Mesenchymal stem cell (in vitro differentiated cells and primary cell): ENCODE measurements at regions not wholly inside any gene's neighbourhood (a gene's known extent, or its start where the extent isn't known, plus 50 kb on each side); places are given as distances from the start of the nearest gene placed in this dataset.

Source experiments
- DNase-seq: peaks from one replicate; pipeline ENCODE4 v3.0.0-alpha.2; 2013
- H2AFZ ChIP-seq: one replicate; pipeline ENCODE4 v1.6.1; 2013; ENCODE audit warnings: low read depth, mild to moderate bottlenecking, control low read depth, inconsistent platforms, low read length, moderate library complexity
- H2AK5ac ChIP-seq: 2 replicates; pipeline ENCODE4 v1.6.1; 2013; ENCODE audit warnings: low read length, moderate library complexity, mild to moderate bottlenecking, inconsistent platforms; ENCODE audit not compliant: severe bottlenecking
- H2BK120ac ChIP-seq: one replicate; pipeline ENCODE4 v1.6.1; 2013; ENCODE audit warnings: low read depth, mild to moderate bottlenecking, inconsistent platforms, low read length, moderate library complexity
- H2BK12ac ChIP-seq, 2 experiments: one replicate each; pipeline ENCODE4 v1.6.1; 2013; ENCODE audit warnings: inconsistent platforms in 2 of 2, low read length in 2 of 2, mild to moderate bottlenecking in 2 of 2, moderate library complexity in 2 of 2, control low read depth in 1 of 2
- H2BK15ac ChIP-seq: one replicate; pipeline ENCODE4 v1.6.1; 2013; ENCODE audit warnings: mild to moderate bottlenecking, low read depth, inconsistent platforms; ENCODE audit not compliant: poor library complexity, severe bottlenecking
- H2BK5ac ChIP-seq: 2 replicates; pipeline ENCODE4 v1.6.1; 2013; ENCODE audit warnings: low read depth, mild to moderate bottlenecking, low read length, control low read depth, inconsistent platforms; ENCODE audit not compliant: poor library complexity, severe bottlenecking
- H3K14ac ChIP-seq, 2 experiments: one replicate each; pipeline ENCODE4 v1.6.1; 2013; ENCODE audit warnings: inconsistent platforms in 2 of 2, low read length in 2 of 2, control low read depth in 1 of 2, mild to moderate bottlenecking in 1 of 2, moderate library complexity in 1 of 2
- H3K18ac ChIP-seq, 2 experiments: one replicate each; pipeline ENCODE4 v1.6.1; 2013; ENCODE audit warnings: inconsistent platforms in 2 of 2, low read length in 2 of 2, control low read depth in 1 of 2, low read depth in 1 of 2, mild to moderate bottlenecking in 1 of 2
- H3K23ac ChIP-seq, 2 experiments: one replicate each; pipeline ENCODE4 v1.6.1; 2013; ENCODE audit warnings: inconsistent platforms in 2 of 2, low read length in 2 of 2, mild to moderate bottlenecking in 2 of 2, moderate library complexity in 2 of 2, control low read depth in 1 of 2
- H3K27ac ChIP-seq: 2 replicates; pipeline ENCODE4 v1.5.1; 2013; ENCODE audit warnings: mild to moderate bottlenecking, moderate library complexity, low read length, control low read depth, inconsistent platforms; ENCODE audit not compliant: poor library complexity, severe bottlenecking
- H3K27me3 ChIP-seq, 2 experiments: 2 replicates each; pipeline versions ENCODE4 v1.6.1 to v1.7.0; 2013; ENCODE audit warnings: low read length in 2 of 2, mild to moderate bottlenecking in 2 of 2, moderate library complexity in 2 of 2, control low read depth in 1 of 2, inconsistent platforms in 1 of 2; ENCODE audit not compliant: control insufficient read depth in 1 of 2, insufficient read depth in 1 of 2
- H3K36me3 ChIP-seq, 2 experiments: 2 replicates each; pipeline versions ENCODE4 v1.6.1 to v1.7.0; 2013; ENCODE audit warnings: low read length in 2 of 2, control low read depth in 1 of 2, inconsistent platforms in 1 of 2, low read depth in 1 of 2, mild to moderate bottlenecking in 1 of 2; ENCODE audit not compliant: insufficient read depth in 2 of 2, control insufficient read depth in 1 of 2
- H3K4ac ChIP-seq, 2 experiments: one replicate each; pipeline ENCODE4 v1.6.1; 2013; ENCODE audit warnings: inconsistent platforms in 2 of 2, low read length in 2 of 2, mild to moderate bottlenecking in 2 of 2, moderate library complexity in 2 of 2, control low read depth in 1 of 2, low read depth in 1 of 2
- H3K4me1 ChIP-seq: 2 replicates; pipeline ENCODE4 v1.6.1; 2013; ENCODE audit warnings: low read depth, low read length, control low read depth; ENCODE audit not compliant: control insufficient read depth, insufficient read depth
- H3K4me2 ChIP-seq: 2 replicates; pipeline ENCODE4 v1.6.1; 2013; ENCODE audit warnings: low read length, mild to moderate bottlenecking, inconsistent platforms; ENCODE audit not compliant: poor library complexity, severe bottlenecking
- H3K4me3 ChIP-seq, 2 experiments: 2 replicates each; pipeline versions ENCODE4 v1.5.1 to v1.7.0; 2013; ENCODE audit warnings: low read length in 2 of 2, mild to moderate bottlenecking in 2 of 2, control low read depth in 1 of 2, low read depth in 1 of 2; ENCODE audit not compliant: insufficient read depth in 1 of 2
- H3K79me1 ChIP-seq: replicated peaks from 2 replicates; pipeline ENCODE4 v1.6.1; 2013; ENCODE audit warnings: mild to moderate bottlenecking, control low read depth, low read length, inconsistent platforms; ENCODE audit not compliant: poor library complexity, severe bottlenecking
- H3K9ac ChIP-seq: 2 replicates; pipeline ENCODE4 v1.7.0; 2013; ENCODE audit warnings: mild to moderate bottlenecking, low read length, moderate library complexity
- H3K9me3 ChIP-seq: 2 replicates; pipeline ENCODE4 v1.7.0; 2013; ENCODE audit warnings: mild to moderate bottlenecking, low read length; ENCODE audit not compliant: control insufficient read depth
- H4K8ac ChIP-seq: one replicate; pipeline ENCODE4 v1.6.1; 2013; ENCODE audit warnings: inconsistent platforms, mild to moderate bottlenecking, low read length, moderate library complexity
- H4K91ac ChIP-seq: one replicate; pipeline ENCODE4 v1.6.1; 2013; ENCODE audit warnings: mild to moderate bottlenecking, low read length, inconsistent platforms
- WGBS: methylation state at CpG from one replicate; pipeline ENCODE4 v1.1.7; 2013; ENCODE audit warnings: mixed read lengths; 5-methylcytosine and 5-hydroxymethylcytosine counted together

- H3K27me3 ChIP-seq = no peaks in the 10 kb centered on the region
- no peak overlapping the region for H3K4me2 ChIP-seq
- H3K4ac ChIP-seq = no peak overlapping the region
- H2AFZ ChIP-seq = no peak overlapping the region
- H4K91ac ChIP-seq = no peak overlapping the region
- H3K79me1 ChIP-seq = no peaks in the 10 kb centered on the region
- H2BK120ac ChIP-seq = no peak overlapping the region
- no peaks in the 10 kb centered on the region for H3K4me1 ChIP-seq
- no peak for DNase-seq
- H2AK5ac ChIP-seq = no peak overlapping the region
- no peak overlapping the region for H4K8ac ChIP-seq
- H3K36me3 ChIP-seq = no peaks in the 10 kb centered on the region
- no peak overlapping the region for H2BK15ac ChIP-seq
- no peak overlapping the region for H3K14ac ChIP-seq
- no peak overlapping the region for H2BK5ac ChIP-seq
- WGBS = 96% methylated on average over 4 of the region's 4 CpGs
- no peak overlapping the region for H3K23ac ChIP-seq
- H3K9ac ChIP-seq = no peak overlapping the region
- no peaks in the 10 kb centered on the region for H3K9me3 ChIP-seq
- no peak overlapping the region for H3K27ac ChIP-seq
- H3K4me3 ChIP-seq = no peak overlapping the region
- no peak overlapping the region for H3K18ac ChIP-seq
- no peak overlapping the region for H2BK12ac ChIP-seq
These were observed 584.9 kb upstream of the EYS start for GRCh38 chr6:66291905-66292304.

DNA sequence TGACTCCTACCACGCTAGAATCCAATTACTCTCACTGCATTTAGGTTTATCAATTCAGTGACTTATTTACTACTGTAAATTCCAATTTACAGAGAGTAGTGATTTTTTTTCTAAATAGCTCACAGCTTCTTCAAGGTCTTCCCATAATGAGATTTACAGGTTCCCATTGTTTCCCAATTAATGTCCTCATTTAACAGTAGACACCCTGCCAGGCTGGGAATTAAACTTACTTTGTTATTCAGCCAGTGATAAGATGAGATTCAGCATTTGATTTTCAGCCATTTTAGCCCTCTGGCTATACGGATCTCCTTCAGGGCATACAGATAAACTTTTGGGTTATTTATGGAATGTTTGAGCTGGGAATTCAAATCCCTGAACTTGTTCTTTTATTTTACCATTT lies 582.9 kb upstream of the EYS start:
- Histone ChIP-seq H3K14ac (no peak overlapping the region), H3K4ac (no peak overlapping the region), H3K9ac (no peak overlapping the region), H2AFZ (no peak overlapping the region), H2BK5ac (no peak overlapping the region), H2AK5ac (no peak overlapping the region), H2BK15ac (no peak overlapping the region), H3K27me3 (no peaks in the 10 kb centered on the region), H4K8ac (no peak overlapping the region), H3K18ac (no peak overlapping the region), H3K4me2 (no peak overlapping the region), H2BK120ac (no peak overlapping the region), H3K4me1 (no peaks in the 10 kb centered on the region), H3K23ac (no peak overlapping the region), H3K9me3 (no peaks in the 10 kb centered on the region), H3K27ac (no peak overlapping the region), H4K91ac (no peak overlapping the region), H3K4me3 (no peak overlapping the region), H3K36me3 (no peaks in the 10 kb centered on the region), H3K79me1 (no peaks in the 10 kb centered on the region), H2BK12ac (no peak overlapping the region)
- 50% methylated on average over 1 of the region's 2 CpGs for WGBS
- DNase-seq = no peak

DNA sequence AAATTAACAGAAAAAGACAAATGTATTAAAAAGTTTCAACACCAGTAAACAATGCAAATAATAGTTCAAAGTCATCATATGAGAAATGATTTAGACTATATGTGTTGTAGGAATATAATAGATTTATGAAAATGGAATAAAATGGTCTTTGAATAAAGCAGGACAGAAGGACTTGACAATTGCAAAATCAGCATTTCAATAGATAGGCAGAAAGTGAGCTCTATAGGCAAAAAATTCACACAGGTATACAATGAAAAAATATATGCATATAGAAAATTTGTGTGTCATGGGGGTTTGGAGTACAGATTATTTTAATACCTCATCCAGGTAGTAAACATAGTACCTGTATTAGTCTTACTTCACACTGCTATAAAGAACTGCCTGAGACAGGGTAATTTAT lies 571.1 kb upstream of the EYS start:
- H3K23ac ChIP-seq = no peak overlapping the region
- no peak overlapping the region for H3K18ac ChIP-seq
- H2AFZ ChIP-seq = no peak overlapping the region
- H3K9me3 ChIP-seq = no peaks in the 10 kb centered on the region
- H2BK5ac ChIP-seq = no peak overlapping the region
- H3K4me3 ChIP-seq = no peak overlapping the region
- H3K4me2 ChIP-seq = no peak overlapping the region
- H3K9ac ChIP-seq = no peak overlapping the region
- H2BK120ac ChIP-seq = no peak overlapping the region
- no peak overlapping the region for H3K4ac ChIP-seq
- H4K8ac ChIP-seq = no peak overlapping the region
- H3K36me3 ChIP-seq = no peaks in the 10 kb centered on the region
- H2BK15ac ChIP-seq = no peak overlapping the region
- H2AK5ac ChIP-seq = no peak overlapping the region
- no peaks in the 10 kb centered on the region for H3K79me1 ChIP-seq
- no peak overlapping the region for H3K14ac ChIP-seq
- H3K27ac ChIP-seq = no peak overlapping the region
- DNase-seq = no peak
- H3K4me1 ChIP-seq = no peaks in the 10 kb centered on the region
- H2BK12ac ChIP-seq = no peak overlapping the region
- no peaks in the 10 kb centered on the region for H3K27me3 ChIP-seq
- H4K91ac ChIP-seq = no peak overlapping the region

GRCh38 chr6:66277400-66277799 lies 570.4 kb upstream of the EYS start:
- WGBS = 100% methylated on average over 1 of the region's 1 CpG
- Histone ChIP-seq H2BK12ac (no peak overlapping the region), H2BK5ac (no peak overlapping the region), H2BK15ac (no peak overlapping the region), H3K9ac (no peak overlapping the region), H2BK120ac (no peak overlapping the region), H3K23ac (no peak overlapping the region), H4K8ac (no peak overlapping the region), H4K91ac (no peak overlapping the region), H3K9me3 (no peaks in the 10 kb centered on the region), H3K4me3 (no peak overlapping the region), H3K27me3 (no peaks in the 10 kb centered on the region), H3K27ac (no peak overlapping the region), H3K4ac (no peak overlapping the region), H3K36me3 (no peaks in the 10 kb centered on the region), H3K79me1 (no peaks in the 10 kb centered on the region), H3K4me2 (no peak overlapping the region), H2AK5ac (no peak overlapping the region), H3K4me1 (no peaks in the 10 kb centered on the region), H3K14ac (no peak overlapping the region), H2AFZ (no peak overlapping the region), H3K18ac (no peak overlapping the region)
- no peak for DNase-seq
